ENCODE measurements at regions not wholly inside any gene's neighbourhood (a gene's known extent, or its start where the extent isn't known, plus 50 kb on each side); places are given as distances from the start of the nearest gene placed in this dataset.
A peak's percentile ranks its signal among the peaks of the same experiment; 100 is the strongest.

DNA sequence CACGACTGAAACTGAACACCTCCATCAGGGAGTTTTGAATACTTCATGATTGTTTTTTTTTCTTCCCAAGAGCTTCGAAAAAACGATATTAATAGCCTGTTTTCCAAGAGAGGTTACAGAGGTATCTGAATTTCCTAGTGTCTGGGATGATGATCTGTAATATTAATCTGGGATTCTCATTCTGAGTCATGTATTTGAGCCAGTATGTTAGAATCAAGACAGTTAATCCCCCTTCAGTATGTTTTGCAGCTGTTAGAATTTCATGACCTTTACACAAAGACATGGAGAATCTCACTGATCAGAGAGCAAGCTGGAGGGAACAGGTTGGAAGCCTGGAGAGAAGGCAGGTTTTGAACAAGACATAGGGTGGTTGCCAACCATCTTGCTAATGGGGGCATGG is 234.5 kb upstream of the GAP43 start:
- Histone ChIP-seq H2BK20ac (ENCODE audit: low read depth, low read length) (no peak overlapping the region), H2AFZ (replicated peaks; ENCODE audit: low read length, poor library complexity) (no peak overlapping the region), H3K9me1 (ENCODE audit: insufficient read depth, low read length) (no peaks in the 10 kb centered on the region), H2BK5ac (ENCODE audit: low read depth, low read length, poor library complexity, severe bottlenecking) (no peak overlapping the region), H3K4me1 (ENCODE audit: control insufficient read depth, insufficient read depth, low read length) (peaks cover 3% of the 10 kb centered on the region; the same call in 1 of the 2 replicates), H3K9ac (ENCODE audit: low read depth, low read length) (no peak overlapping the region), H3K79me1 (ENCODE audit: low read depth in 1 of 2, low read length in 2 of 2) (no peaks in the 10 kb centered on the region), H3K14ac (replicated peaks; ENCODE audit: low read depth, low read length) (no peak overlapping the region), H4K91ac (ENCODE audit: insufficient read depth, low read depth, low read length) (no peak overlapping the region), H2BK120ac (ENCODE audit: low read depth, low read length) (no peak overlapping the region), H3K27ac (ENCODE audit: insufficient read depth, low read length) (no peak overlapping the region), H4K5ac (ENCODE audit: low read depth, low read length) (no peak overlapping the region), H3K36me3 (ENCODE audit: control insufficient read depth, insufficient read depth, low read length) (no peaks in the 10 kb centered on the region), H4K8ac (ENCODE audit: low read depth in 2 of 2, low read length in 2 of 2) (no peak overlapping the region), H4K20me1 (ENCODE audit: insufficient read depth, low read length) (no peaks in the 10 kb centered on the region), H3K27me3 (ENCODE audit: control insufficient read depth, insufficient read depth, low read length) (no peaks in the 10 kb centered on the region), H3K4ac (ENCODE audit: low read depth, low read length) (no peak overlapping the region), H3K4me3 (ENCODE audit: insufficient read depth, low read depth, low read length) (no peak overlapping the region), H3K9me3 (ENCODE audit: control insufficient read depth, insufficient read depth, low read length) (no peaks in the 10 kb centered on the region), H3K23ac (ENCODE audit: low read depth, low read length) (no peak overlapping the region), H2AK9ac (replicated peaks; ENCODE audit: low read depth, low read length, poor library complexity) (no peak overlapping the region), H3K4me2 (ENCODE audit: low read depth, low read length) (no peak overlapping the region), H3K18ac (ENCODE audit: low read depth, low read length) (no peak overlapping the region), H2AK5ac (ENCODE audit: low read depth, low read length) (no peak overlapping the region), H3K56ac (ENCODE audit: extremely low read depth, insufficient read depth, low read length) (no peak overlapping the region), H2BK15ac (ENCODE audit: low read depth, low read length) (no peak overlapping the region)
- no peak for TF ChIP-seq RFX5 (IDR thresholded peaks at IDR 0.05; ENCODE audit: low read depth, low read length)
- TF ChIP-seq, protein P1, sequence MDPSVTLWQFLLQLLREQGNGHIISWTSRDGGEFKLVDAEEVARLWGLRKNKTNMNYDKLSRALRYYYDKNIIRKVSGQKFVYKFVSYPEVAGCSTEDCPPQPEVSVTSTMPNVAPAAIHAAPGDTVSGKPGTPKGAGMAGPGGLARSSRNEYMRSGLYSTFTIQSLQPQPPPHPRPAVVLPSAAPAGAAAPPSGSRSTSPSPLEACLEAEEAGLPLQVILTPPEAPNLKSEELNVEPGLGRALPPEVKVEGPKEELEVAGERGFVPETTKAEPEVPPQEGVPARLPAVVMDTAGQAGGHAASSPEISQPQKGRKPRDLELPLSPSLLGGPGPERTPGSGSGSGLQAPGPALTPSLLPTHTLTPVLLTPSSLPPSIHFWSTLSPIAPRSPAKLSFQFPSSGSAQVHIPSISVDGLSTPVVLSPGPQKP (IDR thresholded peaks at IDR 0.05; ENCODE audit: borderline replicate concordance, low read depth, low read length), result no peak
- no peak for TF ChIP-seq MXI1 (IDR thresholded peaks at IDR 0.05; ENCODE audit: borderline replicate concordance, low read depth, low read length)
- no peak for TF ChIP-seq CEBPB (IDR thresholded peaks at IDR 0.05; ENCODE audit: low read depth, low read length)
- no peak for TF ChIP-seq POLR2A (IDR thresholded peaks at IDR 0.05; ENCODE audit: low read depth, low read length)
- TF ChIP-seq, protein P2, sequence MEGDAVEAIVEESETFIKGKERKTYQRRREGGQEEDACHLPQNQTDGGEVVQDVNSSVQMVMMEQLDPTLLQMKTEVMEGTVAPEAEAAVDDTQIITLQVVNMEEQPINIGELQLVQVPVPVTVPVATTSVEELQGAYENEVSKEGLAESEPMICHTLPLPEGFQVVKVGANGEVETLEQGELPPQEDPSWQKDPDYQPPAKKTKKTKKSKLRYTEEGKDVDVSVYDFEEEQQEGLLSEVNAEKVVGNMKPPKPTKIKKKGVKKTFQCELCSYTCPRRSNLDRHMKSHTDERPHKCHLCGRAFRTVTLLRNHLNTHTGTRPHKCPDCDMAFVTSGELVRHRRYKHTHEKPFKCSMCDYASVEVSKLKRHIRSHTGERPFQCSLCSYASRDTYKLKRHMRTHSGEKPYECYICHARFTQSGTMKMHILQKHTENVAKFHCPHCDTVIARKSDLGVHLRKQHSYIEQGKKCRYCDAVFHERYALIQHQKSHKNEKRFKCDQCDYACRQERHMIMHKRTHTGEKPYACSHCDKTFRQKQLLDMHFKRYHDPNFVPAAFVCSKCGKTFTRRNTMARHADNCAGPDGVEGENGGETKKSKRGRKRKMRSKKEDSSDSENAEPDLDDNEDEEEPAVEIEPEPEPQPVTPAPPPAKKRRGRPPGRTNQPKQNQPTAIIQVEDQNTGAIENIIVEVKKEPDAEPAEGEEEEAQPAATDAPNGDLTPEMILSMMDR (conservative IDR thresholded peaks at IDR 0.05; ENCODE audit: low read depth, low read length), result no peak
- TF ChIP-seq, protein P3, sequence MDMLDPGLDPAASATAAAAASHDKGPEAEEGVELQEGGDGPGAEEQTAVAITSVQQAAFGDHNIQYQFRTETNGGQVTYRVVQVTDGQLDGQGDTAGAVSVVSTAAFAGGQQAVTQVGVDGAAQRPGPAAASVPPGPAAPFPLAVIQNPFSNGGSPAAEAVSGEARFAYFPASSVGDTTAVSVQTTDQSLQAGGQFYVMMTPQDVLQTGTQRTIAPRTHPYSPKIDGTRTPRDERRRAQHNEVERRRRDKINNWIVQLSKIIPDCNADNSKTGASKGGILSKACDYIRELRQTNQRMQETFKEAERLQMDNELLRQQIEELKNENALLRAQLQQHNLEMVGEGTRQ (IDR thresholded peaks at IDR 0.05; ENCODE audit: low read depth, low read length), result no peak
- TF ChIP-seq SMC3 (IDR thresholded peaks at IDR 0.05; ENCODE audit: low read depth, low read length), result no peak
- TF ChIP-seq FOS (IDR thresholded peaks at IDR 0.05; ENCODE audit: low read depth, low read length), result no peak
- no peak for TF ChIP-seq BHLHE40 (IDR thresholded peaks at IDR 0.05; ENCODE audit: low read depth, low read length)
- dilution Hi-C loops (cut with HindIII; ENCODE audit: low sequenced_read_pairs, unreplicated experiment) (no loop called here), in situ Hi-C loops (cut with MboI; ENCODE audit: low sequenced_read_pairs) (no loop called here), intact Hi-C loops (cut with micrococcal nuclease) (no loop called here)
- CTCF ChIA-PET, result interaction anchor here (0.6 kb wide), 2 partner anchors 14 to 200 kb away, joined by 3 read pairs; no protein-coding TSS in a partner anchor
- POLR2A ChIA-PET (ENCODE audit: unreplicated experiment), result no interaction called here
- WGBS, 2 experiments (ENCODE audit: extremely low coverage in 2 of 2, insufficient read length in 1 of 2), result no CpG with 5 or more reads among the region's 3 CpGs
- no TSS peak for BruUV-seq (replicated peaks)
- ATAC-seq (ENCODE audit: low read depth), result no peak
- DNase-seq, result peak; percentile 30
